DND-41 (cell line): ENCODE measurements at regions not wholly inside any gene's neighbourhood (a gene's known extent, or its start where the extent isn't known, plus 50 kb on each side); places are given as distances from the start of the nearest gene placed in this dataset.

Experiments used
- EZH2 ChIP-seq: IDR thresholded peaks from 3 replicates; pipeline ENCODE4 v1.6.1; 2012; ENCODE audit warnings: borderline replicate concordance, low read depth, mild to moderate bottlenecking, moderate library complexity, low read length, inconsistent platforms; ENCODE audit not compliant: severe bottlenecking
- TF ChIP-seq, protein P1 (sequence below): IDR thresholded peaks from 2 replicates; pipeline ENCODE4 v1.5.1; 2012; ENCODE audit warnings: borderline replicate concordance, low read length, moderate library complexity, mild to moderate bottlenecking; ENCODE audit not compliant: poor library complexity, severe bottlenecking; ENCODE audit errors: extremely low read depth

DNA sequence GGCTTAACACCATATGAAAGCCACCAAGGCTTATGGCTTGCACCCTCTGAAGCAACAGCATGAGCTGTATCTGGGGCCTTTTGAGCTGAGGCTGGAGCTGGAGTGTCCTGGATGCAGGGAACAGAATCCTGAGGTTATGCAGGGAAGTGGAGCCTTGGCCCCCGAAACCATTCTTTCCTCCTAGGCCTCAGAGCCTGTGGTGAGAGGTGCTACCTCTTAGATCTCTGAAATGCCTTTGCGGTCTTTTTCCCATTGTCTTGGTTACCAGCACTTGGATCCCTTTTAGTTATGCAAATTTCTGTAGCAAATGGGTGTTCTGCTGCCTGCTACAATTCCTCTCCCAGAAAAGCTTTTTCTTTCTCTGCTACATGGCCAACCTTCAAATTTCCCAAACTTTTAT lies 72.7 kb upstream of the CLPB start:
- TF ChIP-seq, protein P1, sequence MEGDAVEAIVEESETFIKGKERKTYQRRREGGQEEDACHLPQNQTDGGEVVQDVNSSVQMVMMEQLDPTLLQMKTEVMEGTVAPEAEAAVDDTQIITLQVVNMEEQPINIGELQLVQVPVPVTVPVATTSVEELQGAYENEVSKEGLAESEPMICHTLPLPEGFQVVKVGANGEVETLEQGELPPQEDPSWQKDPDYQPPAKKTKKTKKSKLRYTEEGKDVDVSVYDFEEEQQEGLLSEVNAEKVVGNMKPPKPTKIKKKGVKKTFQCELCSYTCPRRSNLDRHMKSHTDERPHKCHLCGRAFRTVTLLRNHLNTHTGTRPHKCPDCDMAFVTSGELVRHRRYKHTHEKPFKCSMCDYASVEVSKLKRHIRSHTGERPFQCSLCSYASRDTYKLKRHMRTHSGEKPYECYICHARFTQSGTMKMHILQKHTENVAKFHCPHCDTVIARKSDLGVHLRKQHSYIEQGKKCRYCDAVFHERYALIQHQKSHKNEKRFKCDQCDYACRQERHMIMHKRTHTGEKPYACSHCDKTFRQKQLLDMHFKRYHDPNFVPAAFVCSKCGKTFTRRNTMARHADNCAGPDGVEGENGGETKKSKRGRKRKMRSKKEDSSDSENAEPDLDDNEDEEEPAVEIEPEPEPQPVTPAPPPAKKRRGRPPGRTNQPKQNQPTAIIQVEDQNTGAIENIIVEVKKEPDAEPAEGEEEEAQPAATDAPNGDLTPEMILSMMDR: no peak
- TF ChIP-seq EZH2: no peak
